ENCODE measurements at regions not wholly inside any gene's neighbourhood (a gene's known extent, or its start where the extent isn't known, plus 50 kb on each side); places are given as distances from the start of the nearest gene placed in this dataset.

DNA sequence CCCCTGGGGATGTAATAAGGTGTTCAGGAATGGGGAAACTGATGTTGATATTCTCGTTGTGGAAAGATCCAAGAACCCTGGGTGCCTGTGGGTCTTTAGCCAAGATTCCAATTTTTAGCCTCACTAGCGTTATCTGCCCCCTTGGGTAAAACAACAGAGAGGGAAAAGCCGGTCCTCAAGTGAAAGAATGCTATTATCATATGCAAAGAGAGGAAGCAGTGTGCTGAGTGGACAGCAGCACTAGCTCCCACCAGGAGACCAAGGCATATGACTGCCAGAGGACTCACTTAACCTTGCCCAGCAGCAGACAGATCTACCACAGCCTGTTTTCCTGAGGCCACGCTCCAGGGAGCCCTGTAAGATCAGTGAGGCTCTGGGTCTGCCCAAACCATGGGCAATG is 257.9 kb upstream of the CPEB2 start:
- Histone ChIP-seq H3K9me3 (no peaks in the 10 kb centered on the region), H3K27ac (no peak overlapping the region), H3K27me3 (no peaks in the 10 kb centered on the region), H3K4me1 (no peaks in the 10 kb centered on the region), H3K36me3 (no peaks in the 10 kb centered on the region), H3K4me3 (no peak overlapping the region)
- DNase-seq: no peak
- intact Hi-C loops (cut with DNase I; ENCODE audit: low total_unique reads): no loop called here
- TF ChIP-seq, protein P1, sequence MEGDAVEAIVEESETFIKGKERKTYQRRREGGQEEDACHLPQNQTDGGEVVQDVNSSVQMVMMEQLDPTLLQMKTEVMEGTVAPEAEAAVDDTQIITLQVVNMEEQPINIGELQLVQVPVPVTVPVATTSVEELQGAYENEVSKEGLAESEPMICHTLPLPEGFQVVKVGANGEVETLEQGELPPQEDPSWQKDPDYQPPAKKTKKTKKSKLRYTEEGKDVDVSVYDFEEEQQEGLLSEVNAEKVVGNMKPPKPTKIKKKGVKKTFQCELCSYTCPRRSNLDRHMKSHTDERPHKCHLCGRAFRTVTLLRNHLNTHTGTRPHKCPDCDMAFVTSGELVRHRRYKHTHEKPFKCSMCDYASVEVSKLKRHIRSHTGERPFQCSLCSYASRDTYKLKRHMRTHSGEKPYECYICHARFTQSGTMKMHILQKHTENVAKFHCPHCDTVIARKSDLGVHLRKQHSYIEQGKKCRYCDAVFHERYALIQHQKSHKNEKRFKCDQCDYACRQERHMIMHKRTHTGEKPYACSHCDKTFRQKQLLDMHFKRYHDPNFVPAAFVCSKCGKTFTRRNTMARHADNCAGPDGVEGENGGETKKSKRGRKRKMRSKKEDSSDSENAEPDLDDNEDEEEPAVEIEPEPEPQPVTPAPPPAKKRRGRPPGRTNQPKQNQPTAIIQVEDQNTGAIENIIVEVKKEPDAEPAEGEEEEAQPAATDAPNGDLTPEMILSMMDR (IDR thresholded peaks at IDR 0.05): no peak

GRCh38 chr4:14749910-14750309 is 252.4 kb upstream of the CPEB2 start:
- Histone ChIP-seq H3K9me3 (peaks cover 0 to 12% (median 10%) of the 10 kb centered on the region in 3 donors), H3K27me3 (no peaks in the 10 kb centered on the region), H3K4me1 (no peaks in the 10 kb centered on the region), H3K36me3 (no peaks in the 10 kb centered on the region), H3K4me3 (no peak overlapping the region), H3K27ac (no peak overlapping the region)
- TF ChIP-seq, protein P1 (IDR thresholded peaks at IDR 0.05): peak in 1 of 2 experiments; percentile 29
- intact Hi-C loops (cut with DNase I; ENCODE audit: low total_unique reads): no loop called here
- peak in 1 of 2 donors; percentile 30 for DNase-seq

GRCh38 chr4:14752341-14753046 is 249.8 kb upstream of the CPEB2 start:
- Histone ChIP-seq H3K9me3 (peaks cover 0 to 12% (median 10%) of the 10 kb centered on the region in 3 donors), H3K27me3 (no peaks in the 10 kb centered on the region), H3K4me1 (no peaks in the 10 kb centered on the region), H3K27ac (no peak overlapping the region), H3K4me3 (no peak overlapping the region), H3K36me3 (no peaks in the 10 kb centered on the region)
- no peak for DNase-seq
- intact Hi-C loops (cut with DNase I; ENCODE audit: low total_unique reads): no loop called here
- TF ChIP-seq, protein P1 (IDR thresholded peaks at IDR 0.05): no peak

DNA sequence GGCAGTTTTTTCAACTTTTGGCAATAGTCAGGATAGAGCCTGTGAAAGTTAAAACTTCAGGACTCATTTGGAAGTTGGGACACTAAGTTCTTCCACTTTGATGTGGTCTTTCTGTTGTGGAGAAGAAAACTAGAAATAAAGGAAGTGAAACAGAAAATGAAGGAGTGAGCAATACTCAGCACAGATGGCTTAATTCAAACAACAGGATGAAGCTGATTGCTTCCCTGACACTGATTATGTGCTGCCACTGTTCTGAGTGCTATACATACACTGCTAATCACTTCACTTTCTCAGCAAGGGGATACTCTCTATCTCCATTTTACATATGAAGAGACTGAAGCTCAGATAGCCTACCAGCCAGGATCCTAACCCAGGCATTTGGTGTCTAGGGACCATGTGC is 235.1 kb upstream of the CPEB2 start:
- no peak for DNase-seq
- intact Hi-C loops (cut with DNase I; ENCODE audit: low total_unique reads): no loop called here
- Histone ChIP-seq H3K27ac (no peak overlapping the region), H3K4me1 (peaks cover 0 to 2% (median 0%) of the 10 kb centered on the region in 4 donors), H3K27me3 (no peaks in the 10 kb centered on the region), H3K36me3 (no peaks in the 10 kb centered on the region), H3K9me3 (no peaks in the 10 kb centered on the region), H3K4me3 (no peak overlapping the region)
- TF ChIP-seq, protein P1 (IDR thresholded peaks at IDR 0.05): no peak

DNA sequence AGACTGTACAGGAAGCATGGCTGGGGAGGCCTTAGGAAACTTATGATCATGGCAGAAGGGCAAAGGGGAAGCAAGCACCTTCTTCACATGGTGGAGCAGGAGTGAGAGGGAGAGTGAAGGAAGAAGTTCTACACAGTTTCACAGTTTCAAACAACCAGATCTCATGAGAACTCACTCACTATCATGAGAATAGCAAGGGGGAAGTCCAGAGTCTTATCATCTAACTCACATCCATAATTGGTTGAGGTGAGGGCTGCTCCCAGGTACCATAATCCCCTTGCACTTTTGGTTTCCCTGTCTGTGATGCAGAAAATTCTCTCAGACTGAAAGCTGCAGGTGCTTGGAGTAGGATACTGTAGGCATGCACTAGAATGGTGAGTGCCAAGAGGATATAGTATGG is 233.8 kb upstream of the CPEB2 start:
- H3K4me1 ChIP-seq: peaks cover 0 to 2% (median 0%) of the 10 kb centered on the region in 4 donors
- H3K27me3 ChIP-seq: no peaks in the 10 kb centered on the region
- H3K4me3 ChIP-seq: no peak overlapping the region
- H3K9me3 ChIP-seq: no peaks in the 10 kb centered on the region
- H3K27ac ChIP-seq: no peak overlapping the region
- H3K36me3 ChIP-seq: no peaks in the 10 kb centered on the region
- DNase-seq: no peak
- TF ChIP-seq, protein P1 (IDR thresholded peaks at IDR 0.05): no peak
- intact Hi-C loops (cut with DNase I; ENCODE audit: low total_unique reads): no loop called here

All from tibial artery (tissue), 4 donors.